GM12878 (cell line): ENCODE measurements at regions not wholly inside any gene's neighbourhood (a gene's known extent, or its start where the extent isn't known, plus 50 kb on each side); places are given as distances from the start of the nearest gene placed in this dataset.

Experiments
- ATF7 ChIP-seq: fragments of 450-650 bp; IDR thresholded peaks from 2 replicates; pipeline ENCODE4 v1.6.1; 2016; ENCODE audit warnings: low read depth, mild to moderate bottlenecking
- CTCF ChIP-seq, 3 experiments: IDR thresholded peaks in 2 of 3; conservative IDR thresholded peaks in 1 of 3; 2 replicates each; pipeline ENCODE4 v1.5.1; 2011; ENCODE audit warnings: low read depth in 3 of 3, low read length in 3 of 3, mild to moderate bottlenecking in 3 of 3, control low read depth in 2 of 3, moderate library complexity in 2 of 3, inconsistent platforms in 1 of 3, mixed read lengths in 1 of 3; ENCODE audit not compliant: control insufficient read depth in 2 of 3, insufficient read depth in 1 of 3; ENCODE audit errors: extremely low read depth in 1 of 3
- EP300 ChIP-seq, 2 experiments: fragments of 150-350 bp in 1 of 2; IDR thresholded peaks; 2 replicates each; pipeline ENCODE4 v1.6.1; 2011 to 2012; ENCODE audit warnings: low read depth in 2 of 2, low read length in 2 of 2, borderline replicate concordance in 1 of 2, improper control_type of control experiment in 1 of 2, inconsistent platforms in 1 of 2; ENCODE audit not compliant: control insufficient read depth in 1 of 2
- EZH2 ChIP-seq: IDR thresholded peaks from 2 replicates; pipeline ENCODE4 v1.6.1; 2012; ENCODE audit warnings: low read depth, mild to moderate bottlenecking, control low read depth, inconsistent platforms, low read length, borderline replicate concordance; ENCODE audit not compliant: control insufficient read depth
- MEF2A ChIP-seq: IDR thresholded peaks from 2 replicates; pipeline ENCODE4 v1.6.1; 2011; ENCODE audit warnings: low read depth, mild to moderate bottlenecking, low read length, moderate library complexity; ENCODE audit not compliant: insufficient read depth
- PAX8 ChIP-seq: fragments of 450-650 bp; IDR thresholded peaks from 2 replicates; pipeline ENCODE4 v1.6.1; 2017; ENCODE audit warnings: mild to moderate bottlenecking, moderate library complexity
- POLR2A ChIP-seq: IDR thresholded peaks from 2 replicates; pipeline ENCODE4 v1.6.1; 2011; ENCODE audit warnings: low read depth, mild to moderate bottlenecking, low read length
- POLR2AphosphoS5 ChIP-seq: IDR thresholded peaks from 2 replicates; pipeline ENCODE4 v1.6.1; 2011; ENCODE audit warnings: mild to moderate bottlenecking, low read length, inconsistent platforms
- RELA ChIP-seq: fragments of 450-650 bp; IDR thresholded peaks from 2 replicates; pipeline ENCODE4 v1.8.0; 2014; ENCODE audit warnings: borderline replicate concordance; ENCODE audit not compliant: partially characterized antibody
- TF ChIP-seq, protein P1 (sequence below): fragments of 150-350 bp; IDR thresholded peaks from 2 replicates; pipeline ENCODE4 v1.6.1; 2016; ENCODE audit warnings: low read depth, low read length
- TF ChIP-seq, protein P2 (sequence below): IDR thresholded peaks from 2 replicates; pipeline ENCODE4 v1.6.1; 2011; ENCODE audit warnings: low read depth, mild to moderate bottlenecking, low read length, moderate library complexity, borderline replicate concordance; ENCODE audit errors: extremely low read depth
- TF ChIP-seq, protein P3 (sequence below): fragments of 450-650 bp; IDR thresholded peaks from 2 replicates; pipeline ENCODE4 v1.6.1; 2016; ENCODE audit warnings: mild to moderate bottlenecking

DNA sequence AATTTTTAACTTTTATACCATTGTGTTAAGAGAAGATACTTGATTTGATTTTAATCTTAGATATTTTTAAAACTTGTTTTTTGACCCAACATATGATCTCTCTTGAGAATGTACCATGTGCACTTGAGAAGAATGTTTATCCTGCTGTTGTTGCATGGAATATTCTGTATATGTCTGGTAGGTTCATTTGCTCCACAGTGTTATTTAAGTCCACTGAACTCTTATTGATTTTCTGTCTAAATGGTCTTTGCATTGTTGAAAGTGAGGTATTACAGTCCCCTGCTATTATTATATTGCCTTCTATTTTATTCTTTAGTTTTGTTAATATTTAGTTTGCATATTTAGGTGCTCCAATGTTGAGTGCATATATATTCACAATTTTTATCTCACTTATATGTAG lies 397.3 kb upstream of the CCDC179 start:
- no peak for TF ChIP-seq POLR2AphosphoS5
- TF ChIP-seq, protein P1, sequence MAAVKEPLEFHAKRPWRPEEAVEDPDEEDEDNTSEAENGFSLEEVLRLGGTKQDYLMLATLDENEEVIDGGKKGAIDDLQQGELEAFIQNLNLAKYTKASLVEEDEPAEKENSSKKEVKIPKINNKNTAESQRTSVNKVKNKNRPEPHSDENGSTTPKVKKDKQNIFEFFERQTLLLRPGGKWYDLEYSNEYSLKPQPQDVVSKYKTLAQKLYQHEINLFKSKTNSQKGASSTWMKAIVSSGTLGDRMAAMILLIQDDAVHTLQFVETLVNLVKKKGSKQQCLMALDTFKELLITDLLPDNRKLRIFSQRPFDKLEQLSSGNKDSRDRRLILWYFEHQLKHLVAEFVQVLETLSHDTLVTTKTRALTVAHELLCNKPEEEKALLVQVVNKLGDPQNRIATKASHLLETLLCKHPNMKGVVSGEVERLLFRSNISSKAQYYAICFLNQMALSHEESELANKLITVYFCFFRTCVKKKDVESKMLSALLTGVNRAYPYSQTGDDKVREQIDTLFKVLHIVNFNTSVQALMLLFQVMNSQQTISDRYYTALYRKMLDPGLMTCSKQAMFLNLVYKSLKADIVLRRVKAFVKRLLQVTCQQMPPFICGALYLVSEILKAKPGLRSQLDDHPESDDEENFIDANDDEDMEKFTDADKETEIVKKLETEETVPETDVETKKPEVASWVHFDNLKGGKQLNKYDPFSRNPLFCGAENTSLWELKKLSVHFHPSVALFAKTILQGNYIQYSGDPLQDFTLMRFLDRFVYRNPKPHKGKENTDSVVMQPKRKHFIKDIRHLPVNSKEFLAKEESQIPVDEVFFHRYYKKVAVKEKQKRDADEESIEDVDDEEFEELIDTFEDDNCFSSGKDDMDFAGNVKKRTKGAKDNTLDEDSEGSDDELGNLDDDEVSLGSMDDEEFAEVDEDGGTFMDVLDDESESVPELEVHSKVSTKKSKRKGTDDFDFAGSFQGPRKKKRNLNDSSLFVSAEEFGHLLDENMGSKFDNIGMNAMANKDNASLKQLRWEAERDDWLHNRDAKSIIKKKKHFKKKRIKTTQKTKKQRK, result no peak
- TF ChIP-seq CTCF (IDR thresholded peaks at IDR 0.05 in 2 of 3, conservative IDR thresholded peaks at IDR 0.05 in 1 of 3; ENCODE audit: control insufficient read depth in 2 of 3, extremely low read depth in 1 of 3, insufficient read depth in 1 of 3, low read depth in 3 of 3, low read length in 3 of 3), result no peak
- TF ChIP-seq EZH2, result no peak
- no peak for TF ChIP-seq EP300 (IDR thresholded peaks at IDR 0.05; ENCODE audit: borderline replicate concordance in 1 of 2, control insufficient read depth in 1 of 2, low read depth in 2 of 2, low read length in 2 of 2)
- TF ChIP-seq POLR2A, result no peak
- TF ChIP-seq, protein P2, sequence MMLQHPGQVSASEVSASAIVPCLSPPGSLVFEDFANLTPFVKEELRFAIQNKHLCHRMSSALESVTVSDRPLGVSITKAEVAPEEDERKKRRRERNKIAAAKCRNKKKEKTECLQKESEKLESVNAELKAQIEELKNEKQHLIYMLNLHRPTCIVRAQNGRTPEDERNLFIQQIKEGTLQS, result no peak
- TF ChIP-seq, protein P3, sequence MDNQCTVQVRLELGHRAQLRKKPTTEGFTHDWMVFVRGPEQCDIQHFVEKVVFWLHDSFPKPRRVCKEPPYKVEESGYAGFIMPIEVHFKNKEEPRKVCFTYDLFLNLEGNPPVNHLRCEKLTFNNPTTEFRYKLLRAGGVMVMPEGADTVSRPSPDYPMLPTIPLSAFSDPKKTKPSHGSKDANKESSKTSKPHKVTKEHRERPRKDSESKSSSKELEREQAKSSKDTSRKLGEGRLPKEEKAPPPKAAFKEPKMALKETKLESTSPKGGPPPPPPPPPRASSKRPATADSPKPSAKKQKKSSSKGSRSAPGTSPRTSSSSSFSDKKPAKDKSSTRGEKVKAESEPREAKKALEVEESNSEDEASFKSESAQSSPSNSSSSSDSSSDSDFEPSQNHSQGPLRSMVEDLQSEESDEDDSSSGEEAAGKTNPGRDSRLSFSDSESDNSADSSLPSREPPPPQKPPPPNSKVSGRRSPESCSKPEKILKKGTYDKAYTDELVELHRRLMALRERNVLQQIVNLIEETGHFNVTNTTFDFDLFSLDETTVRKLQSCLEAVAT, result no peak
- no peak for TF ChIP-seq MEF2A
- no peak for TF ChIP-seq RELA
- TF ChIP-seq ATF7, result no peak
- no peak for TF ChIP-seq PAX8
